ENCODE measurements at regions not wholly inside any gene's neighbourhood (a gene's known extent, or its start where the extent isn't known, plus 50 kb on each side); places are given as distances from the start of the nearest gene placed in this dataset.

- intact Hi-C loops (cut with DNase I): no loop called here
- H3K27ac ChIP-seq: no peak overlapping the region
- WGBS, 2 donors: 40 to 41% methylated on average over 15 of the region's 15 CpGs
- no peak for DNase-seq
- no peak for TF ChIP-seq CTCF (IDR thresholded peaks at IDR 0.05)
- no peaks in the 10 kb centered on the region for H3K9me3 ChIP-seq
- no peaks in the 10 kb centered on the region for H3K4me1 ChIP-seq
- H3K4me3 ChIP-seq: no peak overlapping the region
- H3K36me3 ChIP-seq: no peaks in the 10 kb centered on the region
- H3K27me3 ChIP-seq: peaks cover 0 to 25% (median 14%) of the 10 kb centered on the region in 3 donors
Observed at GRCh38 chr1:37240897-37241296, 206.6 kb upstream of the GRIK3 start.

GRCh38 chr1:37242501-37242900 lies 208.2 kb upstream of the GRIK3 start:
- Histone ChIP-seq H3K4me3 (no peak overlapping the region), H3K36me3 (no peaks in the 10 kb centered on the region), H3K27ac (no peak overlapping the region), H3K4me1 (no peaks in the 10 kb centered on the region), H3K27me3 (peaks cover 0 to 28% (median 14%) of the 10 kb centered on the region in 3 donors), H3K9me3 (no peaks in the 10 kb centered on the region)
- intact Hi-C loops (cut with DNase I): no loop called here
- 61% methylated on average over 5 of the region's 5 CpGs for WGBS, 2 donors
- no peak for DNase-seq
- TF ChIP-seq CTCF (IDR thresholded peaks at IDR 0.05) (no peak), POLR2A (IDR thresholded peaks at IDR 0.05) (no peak), EP300 (IDR thresholded peaks at IDR 0.05) (no peak), POLR2AphosphoS5 (IDR thresholded peaks at IDR 0.05) (no peak)

GRCh38 chr1:37243368-37244082 lies 209.2 kb upstream of the GRIK3 start:
- intact Hi-C loops (cut with DNase I): no loop called here
- Histone ChIP-seq H3K4me3 (no peak overlapping the region), H3K27me3 (peaks cover 0 to 38% (median 14%) of the 10 kb centered on the region in 3 donors), H3K4me1 (no peaks in the 10 kb centered on the region), H3K9me3 (no peaks in the 10 kb centered on the region), H3K27ac (no peak overlapping the region), H3K36me3 (no peaks in the 10 kb centered on the region)
- 64% methylated on average over 12 of the region's 12 CpGs for WGBS, 2 donors
- DNase-seq: no peak
- TF ChIP-seq CTCF (IDR thresholded peaks at IDR 0.05): no peak
- no peak for TF ChIP-seq POLR2A (IDR thresholded peaks at IDR 0.05)
- no peak for TF ChIP-seq POLR2AphosphoS5 (IDR thresholded peaks at IDR 0.05)
- no peak for TF ChIP-seq EP300 (IDR thresholded peaks at IDR 0.05)

GRCh38 chr1:37244083-37244480 lies 209.8 kb upstream of the GRIK3 start:
- no peak overlapping the region for H3K4me3 ChIP-seq
- TF ChIP-seq EP300 (IDR thresholded peaks at IDR 0.05) (no peak), CTCF (IDR thresholded peaks at IDR 0.05) (no peak), POLR2AphosphoS5 (IDR thresholded peaks at IDR 0.05) (no peak)
- peaks cover 0 to 40% (median 14%) of the 10 kb centered on the region in 3 donors for H3K27me3 ChIP-seq
- no peak for DNase-seq
- 60 to 74% methylated on average over 6 of the region's 6 CpGs for WGBS, 2 donors
- H3K36me3 ChIP-seq: no peaks in the 10 kb centered on the region
- no peak overlapping the region for H3K27ac ChIP-seq
- intact Hi-C loops (cut with DNase I): no loop called here
- H3K4me1 ChIP-seq: no peaks in the 10 kb centered on the region
- no peaks in the 10 kb centered on the region for H3K9me3 ChIP-seq

- no peaks in the 10 kb centered on the region for H3K36me3 ChIP-seq
- H3K27ac ChIP-seq: no peak overlapping the region
- peaks cover 0 to 38% (median 14%) of the 10 kb centered on the region in 3 donors for H3K27me3 ChIP-seq
- 77 to 78% methylated on average over 3 of the region's 3 CpGs for WGBS, 2 donors
- intact Hi-C loops (cut with DNase I): no loop called here
- no peaks in the 10 kb centered on the region for H3K4me1 ChIP-seq
- H3K4me3 ChIP-seq: no peak overlapping the region
- TF ChIP-seq POLR2A (IDR thresholded peaks at IDR 0.05) (no peak), POLR2AphosphoS5 (IDR thresholded peaks at IDR 0.05) (no peak), CTCF (IDR thresholded peaks at IDR 0.05) (no peak), EP300 (IDR thresholded peaks at IDR 0.05) (no peak)
- no peak for DNase-seq
- no peaks in the 10 kb centered on the region for H3K9me3 ChIP-seq
Observed at GRCh38 chr1:37244815-37245214, 210.5 kb upstream of the GRIK3 start.

All from sigmoid colon (tissue), 6 donors.